Peyer's patch (tissue), 4 donors: ENCODE measurements at regions not wholly inside any gene's neighbourhood (a gene's known extent, or its start where the extent isn't known, plus 50 kb on each side); places are given as distances from the start of the nearest gene placed in this dataset.

Experiments used
- DNase-seq, 3 donors: peaks; one replicate each; pipeline ENCODE4 v3.0.0-alpha.2; 2017 to 2019
- H3K27ac ChIP-seq, 4 donors: fragments of 200-600 bp; sonication (generic); one replicate each; pipeline ENCODE4 v1.5.1; 2016 to 2019
- H3K27me3 ChIP-seq, 2 donors: fragments of 200-600 bp; sonication (generic); one replicate each; pipeline ENCODE4 v1.5.1; 2019
- H3K36me3 ChIP-seq, 3 donors: fragments of 200-600 bp; sonication (generic); one replicate each; pipeline ENCODE4 v1.5.1; 2016 to 2019
- H3K4me1 ChIP-seq, 4 donors: fragments of 200-600 bp; sonication (generic); one replicate each; pipeline ENCODE4 v1.5.1; 2016 to 2019
- H3K4me3 ChIP-seq, 4 donors: fragments of 200-600 bp; sonication (generic); 1 replicate in 3 of 4; 2 replicates in 1 of 4; pipeline ENCODE4 v1.5.1; 2016 to 2019; ENCODE audit warnings: mild to moderate bottlenecking in 1 of 4
- H3K9me3 ChIP-seq, 4 donors: fragments of 200-600 bp; sonication (generic); one replicate each; pipeline ENCODE4 v1.5.1; 2016 to 2019; ENCODE audit warnings: mild to moderate bottlenecking in 1 of 4
- POLR2A ChIP-seq, 2 donors: fragments of 450-650 bp; IDR thresholded peaks; one replicate each; pipeline ENCODE4 v1.5.1; 2017; ENCODE audit warnings: antibody characterized with exemption in 2 of 2, mild to moderate bottlenecking in 2 of 2, moderate library complexity in 2 of 2
- TF ChIP-seq, protein P1 (sequence below), 6 experiments: fragments of 450-650 bp in 4 of 6; fragments of 200-600 bp in 2 of 6; sonication (generic) in 1 of 6; IDR thresholded peaks; one replicate each; pipeline ENCODE4 v1.5.1; 2017 to 2019; ENCODE audit warnings: antibody characterized with exemption in 6 of 6, mild to moderate bottlenecking in 3 of 6, moderate library complexity in 1 of 6

DNA sequence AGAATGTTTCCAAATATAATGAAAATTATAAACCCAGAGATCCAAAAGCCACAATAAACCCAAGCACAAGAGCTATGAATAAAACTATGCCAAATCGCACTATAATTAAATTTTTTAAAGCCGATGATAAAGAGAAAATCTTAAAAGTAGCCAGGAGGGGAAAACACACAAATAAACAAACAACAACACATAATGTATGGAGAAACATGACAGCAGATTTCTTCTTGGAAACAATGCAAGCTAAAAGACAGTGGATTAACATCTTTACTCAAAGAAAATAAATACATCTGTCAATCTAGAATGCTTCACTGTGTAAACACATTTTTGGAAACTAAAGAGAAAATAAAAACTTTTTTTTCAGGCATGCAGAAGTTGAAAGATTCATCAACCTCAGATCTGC lies 53.0 kb upstream of the SMOX start:
- H3K4me3 ChIP-seq, result no peak overlapping the region
- H3K36me3 ChIP-seq, result no peaks in the 10 kb centered on the region
- TF ChIP-seq, protein P1, sequence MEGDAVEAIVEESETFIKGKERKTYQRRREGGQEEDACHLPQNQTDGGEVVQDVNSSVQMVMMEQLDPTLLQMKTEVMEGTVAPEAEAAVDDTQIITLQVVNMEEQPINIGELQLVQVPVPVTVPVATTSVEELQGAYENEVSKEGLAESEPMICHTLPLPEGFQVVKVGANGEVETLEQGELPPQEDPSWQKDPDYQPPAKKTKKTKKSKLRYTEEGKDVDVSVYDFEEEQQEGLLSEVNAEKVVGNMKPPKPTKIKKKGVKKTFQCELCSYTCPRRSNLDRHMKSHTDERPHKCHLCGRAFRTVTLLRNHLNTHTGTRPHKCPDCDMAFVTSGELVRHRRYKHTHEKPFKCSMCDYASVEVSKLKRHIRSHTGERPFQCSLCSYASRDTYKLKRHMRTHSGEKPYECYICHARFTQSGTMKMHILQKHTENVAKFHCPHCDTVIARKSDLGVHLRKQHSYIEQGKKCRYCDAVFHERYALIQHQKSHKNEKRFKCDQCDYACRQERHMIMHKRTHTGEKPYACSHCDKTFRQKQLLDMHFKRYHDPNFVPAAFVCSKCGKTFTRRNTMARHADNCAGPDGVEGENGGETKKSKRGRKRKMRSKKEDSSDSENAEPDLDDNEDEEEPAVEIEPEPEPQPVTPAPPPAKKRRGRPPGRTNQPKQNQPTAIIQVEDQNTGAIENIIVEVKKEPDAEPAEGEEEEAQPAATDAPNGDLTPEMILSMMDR (IDR thresholded peaks at IDR 0.05), result no peak
- no peak for TF ChIP-seq POLR2A (IDR thresholded peaks at IDR 0.05)
- no peak overlapping the region for H3K27ac ChIP-seq
- H3K9me3 ChIP-seq, result no peaks in the 10 kb centered on the region
- no peaks in the 10 kb centered on the region for H3K27me3 ChIP-seq
- no peak for DNase-seq
- H3K4me1 ChIP-seq, result no peaks in the 10 kb centered on the region

- H3K27ac ChIP-seq, result no peak overlapping the region
- TF ChIP-seq POLR2A (IDR thresholded peaks at IDR 0.05), result no peak
- TF ChIP-seq, protein P1 (IDR thresholded peaks at IDR 0.05), result peak; percentile 8 to 72 (median 58)
- H3K36me3 ChIP-seq, result no peaks in the 10 kb centered on the region
- no peaks in the 10 kb centered on the region for H3K4me1 ChIP-seq
- no peaks in the 10 kb centered on the region for H3K9me3 ChIP-seq
- DNase-seq, result peak; percentile 31 to 82 (median 78)
- H3K4me3 ChIP-seq, result no peak overlapping the region
- H3K27me3 ChIP-seq, result no peaks in the 10 kb centered on the region
Observed at GRCh38 chr20:4091490-4092479, 56.8 kb upstream of the SMOX start.

DNA sequence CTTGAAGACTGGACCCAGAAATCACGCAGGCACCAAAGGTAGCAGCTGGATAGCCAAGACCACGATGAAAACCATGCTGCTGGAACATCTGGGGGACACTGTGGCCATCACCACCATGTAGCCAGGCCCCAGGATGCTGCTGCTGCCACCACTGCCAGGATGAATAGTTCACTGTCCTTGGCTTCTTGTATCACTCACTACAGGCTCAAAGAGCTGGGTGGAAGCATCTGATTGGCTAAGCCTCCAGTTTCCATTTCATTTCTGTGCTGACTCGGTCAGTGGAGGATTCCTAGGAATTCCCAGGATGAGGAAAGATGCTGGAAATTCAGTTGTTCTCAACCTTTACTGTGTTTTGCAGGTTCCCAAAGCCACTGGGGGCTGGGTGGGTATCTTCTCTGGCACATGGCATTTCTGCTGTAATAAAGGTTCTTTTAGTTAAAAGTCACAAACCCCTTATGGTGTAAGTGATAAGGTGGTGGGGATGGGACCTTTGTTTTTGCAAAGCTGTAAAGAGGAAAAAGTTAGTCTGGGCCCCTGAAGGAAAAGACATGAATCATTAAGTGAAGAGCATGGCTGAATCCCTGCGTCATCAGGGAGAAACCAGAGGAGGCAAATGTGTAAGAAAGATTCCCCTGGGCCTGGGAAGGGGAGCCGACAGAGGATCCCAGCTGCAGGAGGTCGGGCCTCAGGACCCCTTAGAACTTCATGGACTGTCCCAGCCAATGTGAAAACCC lies 57.7 kb upstream of the SMOX start:
- DNase-seq, result peak in 1 of 3 donors; percentile 31
- Histone ChIP-seq H3K4me3 (no peak overlapping the region), H3K9me3 (no peaks in the 10 kb centered on the region), H3K27ac (no peak overlapping the region), H3K27me3 (no peaks in the 10 kb centered on the region), H3K36me3 (no peaks in the 10 kb centered on the region), H3K4me1 (no peaks in the 10 kb centered on the region)
- TF ChIP-seq, protein P1 (IDR thresholded peaks at IDR 0.05), result no peak
- no peak for TF ChIP-seq POLR2A (IDR thresholded peaks at IDR 0.05)

GRCh38 chr20:4089756-4090487 lies 58.7 kb upstream of the SMOX start:
- no peak overlapping the region for H3K4me3 ChIP-seq
- H3K27me3 ChIP-seq, result no peaks in the 10 kb centered on the region
- peaks cover 0 to 7% (median 2%) of the 10 kb centered on the region in 4 donors for H3K4me1 ChIP-seq
- H3K36me3 ChIP-seq, result no peaks in the 10 kb centered on the region
- TF ChIP-seq, protein P1 (IDR thresholded peaks at IDR 0.05), result no peak
- no peak for TF ChIP-seq POLR2A (IDR thresholded peaks at IDR 0.05)
- DNase-seq, result peak in 1 of 3 donors; percentile 13
- H3K27ac ChIP-seq, result no peak overlapping the region
- no peaks in the 10 kb centered on the region for H3K9me3 ChIP-seq

DNA sequence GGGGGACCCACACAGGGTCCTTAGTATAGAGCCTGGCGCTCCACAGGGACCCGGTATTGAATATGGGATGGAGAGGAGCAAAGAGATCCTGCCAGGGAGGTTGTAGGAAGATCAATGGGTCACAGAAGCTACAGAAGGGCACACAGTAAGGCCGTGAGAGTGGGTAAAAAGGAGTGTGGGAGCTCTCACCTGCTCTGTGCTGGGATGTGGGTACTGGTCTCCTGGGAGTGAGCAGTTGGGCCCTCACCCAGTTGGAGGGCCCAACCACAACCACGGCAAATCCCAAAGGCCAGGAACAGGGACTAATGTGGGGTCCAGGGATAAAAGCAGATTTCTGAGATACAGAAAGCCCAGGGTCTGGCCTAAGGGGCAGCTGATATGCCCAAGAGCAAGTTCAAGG lies 59.9 kb upstream of the SMOX start:
- Histone ChIP-seq H3K4me1 (peaks cover 0 to 8% (median 2%) of the 10 kb centered on the region in 4 donors), H3K9me3 (no peaks in the 10 kb centered on the region), H3K27me3 (no peaks in the 10 kb centered on the region), H3K36me3 (no peaks in the 10 kb centered on the region), H3K27ac (no peak overlapping the region), H3K4me3 (no peak overlapping the region)
- DNase-seq, result peak in 1 of 3 donors; percentile 19
- no peak for TF ChIP-seq POLR2A (IDR thresholded peaks at IDR 0.05)
- TF ChIP-seq, protein P1 (IDR thresholded peaks at IDR 0.05), result no peak
